ENCODE measurements at regions not wholly inside any gene's neighbourhood (a gene's known extent, or its start where the extent isn't known, plus 50 kb on each side); places are given as distances from the start of the nearest gene placed in this dataset.
"Not testable (repeated sequence)": the region's sequence is repeated elsewhere in the genome, so short reads cannot be mapped to it uniquely, and the experiment has no call there.

DNA sequence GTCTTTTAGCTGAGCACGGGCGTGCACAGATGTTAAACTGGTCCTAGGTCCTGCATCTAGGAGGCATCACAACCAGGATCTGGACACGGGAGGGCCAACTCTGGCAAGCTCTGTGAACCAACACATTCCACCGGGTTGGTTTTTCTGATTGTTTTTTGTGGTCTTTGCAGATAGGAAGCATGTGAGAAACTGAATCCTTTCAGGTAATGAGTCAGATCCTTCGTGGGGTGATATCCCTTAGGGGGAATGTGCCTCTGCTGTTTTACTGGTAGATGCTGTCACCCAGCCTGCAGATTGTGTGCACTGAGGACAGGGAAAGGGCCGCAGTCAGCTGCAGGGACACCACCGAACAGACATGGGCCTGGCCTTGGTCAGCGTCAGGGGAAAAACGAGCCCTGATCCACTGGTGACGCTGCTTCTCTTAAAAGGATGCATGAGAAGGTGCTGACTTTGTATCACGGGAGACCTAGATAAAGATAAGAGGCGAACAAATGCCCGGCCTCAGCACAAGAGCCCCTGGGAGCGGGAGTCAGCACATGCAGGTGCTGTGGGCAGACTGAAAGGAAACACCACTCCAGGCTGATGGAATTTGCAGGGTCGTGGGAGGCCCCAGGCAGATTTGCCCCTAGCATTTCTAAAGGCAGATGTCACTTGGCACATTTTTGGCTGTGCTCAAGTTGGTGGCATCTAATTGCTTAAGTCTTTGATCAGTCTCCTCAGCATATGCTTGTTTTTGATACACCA is 51.1 kb downstream of the DOP1B start:
- DNase-seq (ENCODE audit: low spot score): peak; percentile 90

DNA sequence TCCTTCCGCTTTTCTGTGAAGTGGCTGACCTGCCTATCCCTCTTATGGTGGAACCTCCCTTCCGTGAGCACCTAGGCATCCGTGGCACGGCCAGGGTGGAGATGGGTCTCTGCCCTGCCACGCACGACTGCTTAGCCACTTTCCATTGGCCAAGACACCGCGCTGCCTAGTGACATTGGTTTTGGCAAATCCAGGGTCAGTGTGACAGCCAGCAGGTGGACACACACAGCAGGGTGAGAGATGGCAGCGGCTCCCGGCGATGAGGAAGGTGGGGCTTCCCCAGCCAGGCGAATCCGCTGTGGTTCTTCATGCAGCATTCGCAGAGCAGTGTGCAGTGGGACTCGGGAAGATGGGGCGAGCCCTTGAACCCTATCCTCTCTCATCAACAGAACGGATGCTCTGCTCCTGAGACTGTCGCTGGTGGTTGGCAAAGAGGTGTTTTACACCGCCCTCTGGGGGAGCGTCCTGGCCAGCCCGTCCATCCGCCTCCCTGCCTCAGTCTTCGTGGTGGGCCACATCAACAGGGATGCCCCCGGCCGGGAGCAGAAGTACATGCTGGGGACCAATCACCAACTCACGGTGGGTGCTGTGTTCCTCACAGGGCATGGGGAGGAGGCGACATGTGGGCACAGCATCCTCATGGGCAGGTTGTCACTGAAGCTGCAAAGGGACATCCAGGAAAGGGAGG is 51.8 kb downstream of the DOP1B start:
- no peak for DNase-seq (ENCODE audit: low spot score)

- DNase-seq (ENCODE audit: low spot score): peak; percentile 83
Observed at GRCh38 chr21:36209626-36210171, 53.1 kb downstream of the DOP1B start.

DNA sequence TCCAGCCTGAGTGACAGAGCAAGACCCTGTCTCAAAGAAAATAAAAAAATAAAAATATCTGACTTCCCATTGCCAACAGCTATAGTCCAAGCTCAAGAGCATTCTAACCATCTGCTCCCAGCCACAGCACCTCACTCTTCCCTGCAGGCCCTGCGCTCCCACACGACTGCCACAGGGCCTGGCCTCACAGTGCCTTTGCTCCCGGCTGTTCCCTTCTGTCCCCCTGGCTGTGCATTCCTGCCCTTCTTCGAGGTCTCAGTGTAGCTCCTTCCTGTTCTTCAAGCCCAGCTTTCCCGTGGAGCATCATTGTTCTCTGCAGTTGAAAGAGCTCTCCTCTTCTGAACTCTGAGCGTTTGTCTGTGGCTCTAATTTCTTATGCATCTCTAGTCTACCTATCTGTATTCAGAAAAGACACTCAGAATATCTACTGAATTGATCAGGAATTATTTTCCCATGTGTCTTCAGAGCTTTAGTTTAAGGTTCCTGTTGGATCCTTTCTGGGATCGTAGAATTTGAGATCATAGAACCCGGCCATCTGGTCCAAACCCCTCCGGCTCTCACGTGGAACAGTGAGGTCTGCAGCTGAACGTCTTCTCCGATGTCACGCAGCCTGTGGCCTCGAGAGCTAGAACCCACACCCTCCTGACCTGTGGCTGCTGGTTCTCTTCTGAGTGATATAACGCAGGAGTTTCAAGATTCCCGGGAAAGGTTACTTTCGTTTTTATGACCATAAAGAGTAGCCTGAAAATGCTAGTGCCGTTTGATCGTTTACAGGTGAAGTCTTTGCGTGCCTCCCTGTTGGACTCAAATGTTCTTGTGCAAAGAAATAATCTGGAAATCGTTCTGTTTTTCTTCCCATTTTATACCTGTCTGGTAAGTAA is 54.4 kb downstream of the DOP1B start:
- DNase-seq (ENCODE audit: low spot score): peak; percentile 27

DNA sequence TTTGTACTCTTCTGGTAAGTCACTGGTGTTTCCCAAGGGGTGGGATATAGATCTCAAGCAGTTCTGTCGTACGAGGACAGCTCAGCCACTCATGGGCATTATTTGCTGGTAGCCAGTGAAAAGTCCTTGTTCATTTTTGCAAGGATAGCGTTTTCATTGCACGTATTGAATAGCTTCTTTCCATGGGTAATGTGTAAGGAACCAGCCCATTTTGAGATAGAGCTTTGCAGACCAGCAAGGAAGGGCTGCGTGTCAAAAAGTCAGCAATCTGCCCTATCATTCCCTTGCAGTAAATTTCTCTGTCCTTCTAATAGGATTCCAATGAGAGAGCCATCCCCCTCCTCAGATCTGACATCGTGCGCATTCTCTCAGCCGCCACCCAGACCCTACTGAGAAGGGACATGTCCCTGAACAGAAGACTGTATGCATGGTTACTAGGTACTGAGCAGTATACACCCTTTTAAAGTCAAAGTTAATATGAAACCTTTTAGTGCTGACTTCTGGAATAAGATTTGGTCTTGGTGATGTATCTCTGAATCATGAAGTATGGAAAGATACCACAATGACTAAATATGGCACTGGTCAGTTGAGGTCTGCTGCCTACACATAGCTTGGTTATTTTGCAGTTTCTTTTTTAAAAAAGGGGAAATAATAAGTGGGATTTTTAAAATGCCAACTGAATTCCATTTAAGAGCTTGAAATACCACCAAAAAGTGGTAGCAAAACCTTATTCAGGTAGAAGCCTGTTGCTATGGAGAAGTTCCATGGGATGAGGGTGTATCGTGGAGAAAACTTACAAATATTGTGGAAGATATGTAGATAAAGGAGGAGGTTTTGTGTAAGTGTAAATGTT is 55.3 kb downstream of the DOP1B start:
- peak; percentile 92 for DNase-seq (ENCODE audit: low spot score)

- DNase-seq (ENCODE audit: low spot score): no peak
Observed at GRCh38 chr21:36212513-36212780, 55.8 kb downstream of the DOP1B start.

DNA sequence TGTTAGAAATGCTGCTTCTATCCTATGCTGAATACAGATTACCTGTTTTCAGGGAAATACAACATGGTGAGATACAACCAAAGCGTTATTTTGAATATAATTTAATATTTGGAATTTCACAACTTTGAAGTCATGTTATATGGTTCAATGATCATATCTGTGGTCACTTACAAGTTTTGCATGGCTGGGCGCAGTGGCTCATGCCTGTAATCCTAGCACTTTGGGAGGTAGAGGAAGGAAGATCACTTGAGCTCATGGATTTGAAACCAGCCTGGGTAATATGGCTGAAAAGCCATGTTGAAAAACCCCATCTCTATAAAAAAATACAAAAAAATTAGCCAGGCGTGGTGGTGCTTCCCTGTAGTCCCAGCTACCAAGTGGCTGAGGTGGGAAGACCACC is 57.9 kb downstream of the DOP1B start:
- no peak for DNase-seq (ENCODE audit: low spot score)

GRCh38 chr21:36217743-36218142 is 61.1 kb downstream of the DOP1B start:
- DNase-seq (ENCODE audit: low spot score): no peak

GRCh38 chr21:36218691-36219090 is 62.1 kb downstream of the DOP1B start:
- DNase-seq (ENCODE audit: low spot score): no peak

- DNase-seq (ENCODE audit: low spot score): no peak
Observed at GRCh38 chr21:36223451-36223850, 66.8 kb downstream of the DOP1B start.

- DNase-seq (ENCODE audit: low spot score): no peak
Observed at GRCh38 chr21:36229181-36229580, 72.6 kb downstream of the DOP1B start.

DNA sequence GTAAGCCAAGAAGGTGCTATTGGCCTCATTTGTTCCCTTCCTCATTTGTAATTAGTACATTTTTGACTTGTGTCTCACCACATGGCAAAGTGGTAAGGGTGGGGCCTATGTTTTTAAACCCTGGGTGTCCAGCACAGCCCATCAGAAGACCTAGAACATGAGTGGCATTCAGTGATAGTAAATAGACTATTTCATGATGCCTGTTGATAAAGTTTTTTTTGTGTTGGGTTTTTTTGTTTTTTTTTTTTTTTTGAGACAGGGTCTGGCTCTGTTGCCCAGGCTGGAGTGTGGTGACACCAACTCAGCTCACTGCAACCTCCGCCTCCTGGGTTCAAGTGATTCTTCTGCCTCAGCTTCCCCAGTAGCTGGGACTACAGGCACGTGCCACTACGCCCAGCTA is 74.8 kb downstream of the DOP1B start:
- not testable (repeated sequence) for DNase-seq (ENCODE audit: low spot score)

DNA sequence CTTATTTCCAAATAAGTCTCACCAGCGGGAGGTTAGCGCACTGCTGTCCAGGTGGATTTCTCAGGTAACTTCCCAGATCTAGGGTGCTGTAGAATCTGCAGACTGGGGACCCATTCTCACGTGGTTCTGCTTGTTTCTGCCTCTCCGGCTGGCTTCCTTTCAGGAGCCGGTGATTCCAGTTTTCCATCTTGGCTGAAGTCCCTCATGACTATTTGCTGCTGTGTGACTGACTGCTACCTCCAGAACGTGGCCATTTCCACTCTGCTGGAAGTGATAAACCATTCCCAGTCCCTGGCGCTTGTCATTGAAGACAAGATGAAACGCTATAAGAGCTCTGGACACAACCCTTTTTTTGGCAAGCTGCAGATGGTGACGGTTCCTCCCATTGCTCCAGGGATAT is 76.0 kb downstream of the DOP1B start:
- no peak for DNase-seq (ENCODE audit: low spot score)

DNA sequence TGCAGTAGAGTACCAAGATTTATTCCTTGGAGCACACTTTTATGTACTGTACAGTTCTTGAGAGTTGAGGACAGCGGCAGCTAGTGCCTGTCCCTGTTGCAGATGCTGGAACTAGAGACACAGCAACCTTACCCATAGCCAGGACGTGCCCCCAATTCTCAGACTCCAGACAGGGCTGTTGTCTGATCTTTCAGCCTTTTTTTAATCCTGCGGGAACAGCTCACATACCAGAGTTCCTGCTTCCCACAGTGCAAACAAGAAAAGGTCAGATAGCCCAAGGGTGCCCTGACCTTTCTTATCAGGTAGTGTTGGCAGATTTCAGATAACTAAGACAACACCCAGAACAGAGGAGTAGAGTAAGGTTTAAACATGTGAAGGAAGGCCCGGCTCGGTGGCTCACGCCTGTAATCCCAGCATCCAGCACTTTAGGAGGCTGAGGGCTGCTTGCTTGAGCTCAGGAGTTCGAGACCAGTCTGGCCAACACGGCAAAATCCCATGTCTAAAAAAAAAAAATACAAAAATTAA is 78.5 kb downstream of the DOP1B start:
- peak; percentile 89 for DNase-seq (ENCODE audit: low spot score)

- no peak for DNase-seq (ENCODE audit: low spot score)
Observed at GRCh38 chr21:36236052-36236730, 79.6 kb downstream of the DOP1B start.

GRCh38 chr21:36237441-36237840 is 80.8 kb downstream of the DOP1B start:
- DNase-seq (ENCODE audit: low spot score): no peak

DNA sequence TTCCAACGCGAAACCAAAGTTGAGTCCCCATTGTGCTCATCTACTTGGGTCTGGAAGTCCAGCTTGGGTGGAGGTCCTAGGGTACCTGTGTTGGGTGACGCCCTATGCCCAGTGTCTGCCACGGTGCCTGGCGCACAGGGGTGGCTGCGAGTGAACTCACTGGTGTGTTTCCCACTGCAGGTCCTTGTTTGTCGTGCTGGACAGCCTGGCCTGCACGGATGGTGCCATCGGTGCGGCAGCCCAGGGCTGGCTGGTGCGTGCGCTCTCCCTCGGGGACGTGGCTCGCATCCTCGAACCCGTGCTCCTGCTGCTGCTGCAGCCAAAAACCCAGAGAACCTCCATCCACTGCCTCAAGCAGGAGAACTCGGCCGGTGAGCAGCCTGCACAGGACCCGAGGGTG is 80.4 kb upstream of the MORC3 start:
- no peak for DNase-seq (ENCODE audit: low spot score)

DNA sequence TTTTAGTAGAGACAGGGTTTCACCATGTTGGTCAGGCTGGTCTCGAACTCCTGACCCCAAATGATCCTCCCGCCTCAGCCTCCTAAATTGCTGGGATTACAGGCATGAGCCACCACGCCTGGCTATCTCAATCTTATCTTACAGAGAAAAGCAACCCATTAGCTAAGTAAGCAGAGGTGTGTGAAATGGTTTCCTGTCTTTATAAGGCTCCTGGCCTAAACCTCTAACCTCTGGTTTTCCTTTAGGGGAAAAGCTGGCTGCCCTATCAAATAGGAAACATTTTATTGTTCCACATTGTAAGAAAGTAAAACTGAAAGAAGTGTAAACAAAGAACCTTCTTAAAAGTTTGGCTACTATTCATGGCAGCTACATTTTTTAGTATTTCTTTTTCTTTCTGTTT is 78.3 kb upstream of the MORC3 start:
- DNase-seq (ENCODE audit: low spot score): no peak

DNA sequence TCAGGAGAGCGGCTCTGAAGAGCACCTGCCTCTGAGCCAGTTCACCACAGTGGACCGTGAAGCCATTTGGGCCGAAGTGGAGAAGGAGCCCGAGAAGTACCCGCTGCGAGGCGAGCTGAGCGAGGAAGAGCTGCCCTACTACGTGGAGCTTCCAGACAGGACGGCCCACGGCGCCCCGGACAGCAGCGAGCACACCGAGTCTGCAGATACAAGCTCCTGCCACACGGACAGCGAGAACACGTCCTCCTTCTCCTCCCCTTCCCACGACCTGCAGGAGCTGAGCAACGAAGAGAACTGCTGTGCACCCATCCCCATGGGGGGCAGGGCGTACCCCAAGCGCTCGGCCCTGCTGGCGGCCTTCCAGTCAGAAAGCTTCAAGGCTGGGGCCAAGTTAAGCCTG is 74.9 kb upstream of the MORC3 start:
- no peak for DNase-seq (ENCODE audit: low spot score)

GRCh38 chr21:36245649-36246048 is 74.3 kb upstream of the MORC3 start:
- DNase-seq (ENCODE audit: low spot score): no peak
